Neural progenitor cell (in vitro differentiated cells): ENCODE measurements at regions not wholly inside any gene's neighbourhood (a gene's known extent, or its start where the extent isn't known, plus 50 kb on each side); places are given as distances from the start of the nearest gene placed in this dataset.
"Not testable (repeated sequence)": the region's sequence is repeated elsewhere in the genome, so short reads cannot be mapped to it uniquely, and the experiment has no call there.

Experiments used
- DNase-seq: peaks from one replicate; pipeline ENCODE4 v3.0.0-alpha.2; 2016; ENCODE audit warnings: low spot score
- H2AFZ ChIP-seq: fragments of 200-600 bp; sonication (generic); replicated peaks from 2 replicates; pipeline ENCODE4 v1.6.1; 2016; ENCODE audit warnings: antibody characterized with exemption
- H3F3A ChIP-seq: fragments of 200-600 bp; sonication (generic); 2 replicates; pipeline ENCODE4 v1.6.1; 2016; ENCODE audit warnings: antibody characterized with exemption, low read depth
- H3K27ac ChIP-seq: fragments of 200-600 bp; sonication (generic); 2 replicates; pipeline ENCODE4 v1.5.1; 2016; ENCODE audit warnings: mild to moderate bottlenecking
- H3K27me3 ChIP-seq: fragments of 200-600 bp; sonication (generic); 2 replicates; pipeline ENCODE4 v1.6.1; 2016; ENCODE audit warnings: mild to moderate bottlenecking, moderate library complexity
- H3K36me3 ChIP-seq: fragments of 200-600 bp; sonication (generic); 2 replicates; pipeline ENCODE4 v1.5.1; 2016
- H3K4me1 ChIP-seq: fragments of 200-600 bp; sonication (generic); 2 replicates; pipeline ENCODE4 v1.6.1; 2016; ENCODE audit warnings: mixed run types
- H3K4me2 ChIP-seq: fragments of 200-600 bp; sonication (generic); 2 replicates; pipeline ENCODE4 v1.6.1; 2016
- H3K4me3 ChIP-seq: fragments of 200-600 bp; sonication (generic); 2 replicates; pipeline ENCODE4 v1.5.1; 2016
- H3K79me2 ChIP-seq: fragments of 200-600 bp; sonication (generic); 2 replicates; pipeline ENCODE4 v1.6.1; 2016; ENCODE audit warnings: low read depth
- H3K9ac ChIP-seq: fragments of 200-600 bp; sonication (generic); 2 replicates; pipeline ENCODE4 v1.6.1; 2016
- H3K9me3 ChIP-seq: fragments of 200-600 bp; sonication (generic); 2 replicates; pipeline ENCODE4 v1.5.1; 2016; ENCODE audit warnings: low read depth
- H4K20me1 ChIP-seq: fragments of 200-600 bp; sonication (generic); 2 replicates; pipeline ENCODE4 v1.6.1; 2016; ENCODE audit warnings: low read depth
- H3K27ac Mint-ChIP-seq: 3 replicates; pipeline ENCODE4 v1.8.0; 2021; ENCODE audit warnings: mixed read lengths
- H3K27me3 Mint-ChIP-seq: 2 replicates; pipeline ENCODE4 v1.8.0; 2022; ENCODE audit warnings: low read depth, mild to moderate bottlenecking, inconsistent platforms, moderate library complexity, mixed read lengths; ENCODE audit not compliant: insufficient read depth
- H3K36me3 Mint-ChIP-seq: 3 replicates; pipeline ENCODE4 v1.8.0; 2021; ENCODE audit warnings: mixed read lengths
- H3K4me1 Mint-ChIP-seq: 3 replicates; pipeline ENCODE4 v1.8.0; 2021; ENCODE audit warnings: mixed read lengths
- H3K4me3 Mint-ChIP-seq: 3 replicates; pipeline ENCODE4 v1.8.0; 2021; ENCODE audit warnings: mild to moderate bottlenecking, moderate library complexity, mixed read lengths
- H3K9me3 Mint-ChIP-seq: 3 replicates; pipeline ENCODE4 v1.8.0; 2020; ENCODE audit warnings: mixed read lengths
- EZH2 ChIP-seq: fragments of 200-600 bp; sonication (generic); IDR thresholded peaks from 2 replicates; pipeline ENCODE4 v1.6.1; 2017; ENCODE audit warnings: antibody characterized with exemption, mild to moderate bottlenecking, moderate library complexity
- EZH2phosphoT487 ChIP-seq: fragments of 200-600 bp; sonication (generic); IDR thresholded peaks from 2 replicates; pipeline ENCODE4 v1.6.1; 2017; ENCODE audit warnings: antibody characterized with exemption
- TF ChIP-seq, protein P1 (sequence below): fragments of 200-600 bp; sonication (generic); IDR thresholded peaks from 2 replicates; pipeline ENCODE4 v1.5.1; 2017; ENCODE audit warnings: antibody characterized with exemption, mild to moderate bottlenecking

DNA sequence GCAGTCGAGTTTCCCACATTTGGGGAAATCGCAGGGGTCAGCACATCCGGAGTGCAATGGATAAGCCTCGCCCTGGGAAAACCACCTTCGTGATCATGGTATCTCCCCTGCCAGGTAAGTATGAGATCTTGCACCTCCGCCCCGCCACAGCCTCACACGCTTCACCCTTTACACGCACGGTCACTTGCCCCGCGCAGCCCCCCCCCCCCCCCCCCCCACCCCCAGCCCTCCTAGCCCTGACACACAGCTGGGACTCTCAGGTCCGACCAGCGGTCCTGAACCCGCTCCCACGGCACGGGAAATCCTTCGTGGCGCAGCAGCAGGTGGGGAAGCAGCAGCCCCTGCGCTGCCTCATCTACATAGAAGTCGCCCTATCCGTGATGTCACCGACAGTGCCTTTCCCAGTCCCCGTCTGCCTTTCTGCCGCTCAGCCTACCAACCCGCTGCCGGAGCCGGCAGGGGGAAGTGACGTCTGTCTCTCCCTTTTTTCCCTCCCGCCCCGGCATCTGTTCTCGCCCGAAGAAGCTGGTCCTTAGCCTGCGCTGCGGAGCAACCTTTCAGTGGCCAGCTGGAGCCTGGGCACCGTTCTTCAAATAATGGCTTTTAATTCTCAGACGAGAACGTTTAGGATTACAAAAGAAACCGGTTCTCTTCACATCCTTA, 242.2 kb downstream of the FAM72C start:
- not testable (repeated sequence) for H3K36me3 Mint-ChIP-seq, H3K4me3 Mint-ChIP-seq, H3K4me3 ChIP-seq, H3K27me3 ChIP-seq, H3K9me3 ChIP-seq, H3K27me3 Mint-ChIP-seq, H2AFZ ChIP-seq, H3K4me1 ChIP-seq, H3K9ac ChIP-seq, H3F3A ChIP-seq, H3K4me1 Mint-ChIP-seq, H3K27ac ChIP-seq, H3K79me2 ChIP-seq, H4K20me1 ChIP-seq, H3K36me3 ChIP-seq, H3K4me2 ChIP-seq
- peak; percentile 2 for DNase-seq
- Mint-ChIP-seq H3K27ac (peak overlapping the region; percentile 94), H3K9me3 (peaks cover 36% of the 10 kb centered on the region)

DNA sequence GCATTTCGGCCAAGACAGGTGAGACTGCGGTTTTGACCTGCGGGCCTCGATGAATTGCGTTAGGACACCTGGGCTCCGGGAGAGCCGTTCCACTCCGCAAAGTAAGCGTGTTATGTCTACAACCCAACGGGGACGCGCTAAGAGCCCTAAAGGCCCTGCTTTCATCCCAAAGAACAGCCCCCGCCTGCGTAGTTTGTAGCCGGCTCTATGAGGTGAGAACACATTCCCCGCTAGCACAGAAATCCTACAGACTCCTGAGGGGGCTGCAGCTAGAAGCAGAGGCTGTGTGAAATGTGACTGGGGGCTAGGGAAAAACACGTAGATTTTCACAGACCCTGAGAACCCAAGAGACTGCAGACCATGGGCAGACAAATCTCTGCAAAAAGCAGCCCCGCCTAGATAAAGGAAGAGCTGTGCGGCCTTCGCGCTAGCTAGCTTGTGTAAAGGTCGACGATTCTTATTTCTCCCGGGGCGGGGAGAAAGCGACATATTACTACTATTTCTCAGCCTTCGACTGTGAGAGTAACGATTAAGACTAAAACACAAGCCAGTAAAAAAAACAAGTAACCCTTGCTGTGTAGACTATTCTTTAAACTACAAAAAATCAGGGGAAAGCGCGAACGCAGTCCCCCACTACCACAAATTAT, 242.9 kb downstream of the FAM72C start:
- H3K9me3 Mint-ChIP-seq, result peaks cover 34% of the 10 kb centered on the region

DNA sequence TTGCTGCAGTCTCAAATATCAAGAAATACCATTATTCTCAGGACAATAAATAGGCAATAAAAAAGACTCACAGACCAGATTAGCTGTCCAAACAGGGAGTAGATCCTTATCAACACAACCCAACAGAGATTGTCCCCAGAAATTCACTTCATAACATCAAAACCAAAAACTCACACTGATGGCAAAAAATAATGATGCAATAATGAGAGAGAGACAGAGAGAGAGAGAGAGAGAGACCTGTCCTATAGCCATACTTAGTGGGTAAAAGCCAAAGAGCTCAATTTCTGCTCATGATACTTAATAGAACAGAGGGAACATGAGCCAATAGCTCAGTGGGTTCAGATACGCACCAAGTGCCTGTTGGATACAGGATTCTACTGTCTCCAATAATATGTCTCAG, 244.5 kb downstream of the FAM72C start:
- Histone ChIP-seq H3K4me2 (no peak overlapping the region), H3K27me3 (no peaks in the 10 kb centered on the region), H3K9ac (no peak overlapping the region), H3K4me3 (no peak overlapping the region), H3K9me3 (no peaks in the 10 kb centered on the region), H3K79me2 (no peaks in the 10 kb centered on the region), H3F3A (no peaks in the 10 kb centered on the region), H4K20me1 (no peaks in the 10 kb centered on the region), H3K27ac (no peak overlapping the region), H2AFZ (no peak overlapping the region), H3K36me3 (no peaks in the 10 kb centered on the region), H3K4me1 (no peaks in the 10 kb centered on the region)
- no peak for TF ChIP-seq EZH2
- TF ChIP-seq EZH2phosphoT487, result no peak
- TF ChIP-seq, protein P1, sequence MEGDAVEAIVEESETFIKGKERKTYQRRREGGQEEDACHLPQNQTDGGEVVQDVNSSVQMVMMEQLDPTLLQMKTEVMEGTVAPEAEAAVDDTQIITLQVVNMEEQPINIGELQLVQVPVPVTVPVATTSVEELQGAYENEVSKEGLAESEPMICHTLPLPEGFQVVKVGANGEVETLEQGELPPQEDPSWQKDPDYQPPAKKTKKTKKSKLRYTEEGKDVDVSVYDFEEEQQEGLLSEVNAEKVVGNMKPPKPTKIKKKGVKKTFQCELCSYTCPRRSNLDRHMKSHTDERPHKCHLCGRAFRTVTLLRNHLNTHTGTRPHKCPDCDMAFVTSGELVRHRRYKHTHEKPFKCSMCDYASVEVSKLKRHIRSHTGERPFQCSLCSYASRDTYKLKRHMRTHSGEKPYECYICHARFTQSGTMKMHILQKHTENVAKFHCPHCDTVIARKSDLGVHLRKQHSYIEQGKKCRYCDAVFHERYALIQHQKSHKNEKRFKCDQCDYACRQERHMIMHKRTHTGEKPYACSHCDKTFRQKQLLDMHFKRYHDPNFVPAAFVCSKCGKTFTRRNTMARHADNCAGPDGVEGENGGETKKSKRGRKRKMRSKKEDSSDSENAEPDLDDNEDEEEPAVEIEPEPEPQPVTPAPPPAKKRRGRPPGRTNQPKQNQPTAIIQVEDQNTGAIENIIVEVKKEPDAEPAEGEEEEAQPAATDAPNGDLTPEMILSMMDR, result no peak
- DNase-seq, result no peak
- Mint-ChIP-seq H3K27ac (no peak overlapping the region), H3K27me3 (peaks cover 3% of the 10 kb centered on the region), H3K4me1 (no peaks in the 10 kb centered on the region), H3K9me3 (peaks cover 32% of the 10 kb centered on the region), H3K36me3 (peaks cover 2% of the 10 kb centered on the region), H3K4me3 (no peak overlapping the region)

More for the DNA sequence above, 242.9 kb downstream of the FAM72C start:
- H3K27me3 Mint-ChIP-seq, H3K4me2 ChIP-seq, H3K4me3 Mint-ChIP-seq, DNase-seq, H3K36me3 Mint-ChIP-seq, H3K9ac ChIP-seq, H2AFZ ChIP-seq, H3K27ac ChIP-seq, H3K4me1 ChIP-seq, H3F3A ChIP-seq, H3K27ac Mint-ChIP-seq, H3K9me3 ChIP-seq, H4K20me1 ChIP-seq, H3K36me3 ChIP-seq, H3K79me2 ChIP-seq, H3K27me3 ChIP-seq, H3K4me3 ChIP-seq, H3K4me1 Mint-ChIP-seq: not testable (repeated sequence)

DNA sequence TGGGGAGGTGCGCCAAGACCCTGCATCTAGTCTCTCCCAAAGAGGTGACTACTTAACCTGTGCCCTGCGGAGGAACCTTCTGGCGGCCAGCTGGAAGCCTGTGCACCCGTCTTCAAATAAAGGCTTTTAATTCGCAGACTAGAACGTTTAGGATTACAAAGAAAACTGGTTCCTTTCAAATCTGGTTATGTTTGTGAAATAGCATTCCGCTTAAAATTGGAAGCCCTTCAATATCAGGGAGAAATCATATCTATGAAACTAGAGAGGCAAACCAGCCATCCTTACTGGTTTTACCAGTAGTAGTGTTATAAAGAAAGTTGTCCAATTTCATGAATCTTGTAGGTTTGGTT, 250.8 kb downstream of the FAM72C start:
- H3K9me3 Mint-ChIP-seq, result peaks cover 51% of the 10 kb centered on the region

More for the DNA sequence above, 250.8 kb downstream of the FAM72C start:
- no peak overlapping the region for H3K27ac Mint-ChIP-seq
- Histone ChIP-seq H3K4me3 (no peak overlapping the region), H3K36me3 (no peaks in the 10 kb centered on the region), H3K27ac (no peak overlapping the region), H3K79me2 (no peaks in the 10 kb centered on the region), H3K4me2 (no peak overlapping the region), H2AFZ (no peak overlapping the region), H4K20me1 (no peaks in the 10 kb centered on the region), H3K4me1 (no peaks in the 10 kb centered on the region), H3K9ac (no peak overlapping the region), H3K9me3 (peaks cover 3% of the 10 kb centered on the region), H3F3A (no peaks in the 10 kb centered on the region), H3K27me3 (no peaks in the 10 kb centered on the region)
- no peak for DNase-seq
- H3K36me3 Mint-ChIP-seq, result no peaks in the 10 kb centered on the region
- no peak for TF ChIP-seq EZH2
- TF ChIP-seq, protein P1, result no peak
- no peak for TF ChIP-seq EZH2phosphoT487
- H3K4me3 Mint-ChIP-seq, result no peak overlapping the region
- H3K4me1 Mint-ChIP-seq, result no peaks in the 10 kb centered on the region
- peaks cover 13% of the 10 kb centered on the region for H3K27me3 Mint-ChIP-seq
